ENCODE measurements at regions not wholly inside any gene's neighbourhood (a gene's known extent, or its start where the extent isn't known, plus 50 kb on each side); places are given as distances from the start of the nearest gene placed in this dataset.

GRCh38 chr5:62684310-62684709, 105.7 kb downstream of the LRRC70 start:
- no peak for DNase-seq
- TF ChIP-seq POLR2A (IDR thresholded peaks at IDR 0.05; ENCODE audit: low read length) = no peak
- TF ChIP-seq GATA1 (IDR thresholded peaks at IDR 0.05; ENCODE audit: low read depth, low read length) = no peak

GRCh38 chr5:62682059-62682458, 103.4 kb downstream of the LRRC70 start:
- no peak for DNase-seq
- no peak for TF ChIP-seq POLR2A (IDR thresholded peaks at IDR 0.05; ENCODE audit: low read length)
- TF ChIP-seq GATA1 (IDR thresholded peaks at IDR 0.05; ENCODE audit: low read depth, low read length) = no peak

- TF ChIP-seq GATA1 (IDR thresholded peaks at IDR 0.05; ENCODE audit: low read depth, low read length) = no peak
- TF ChIP-seq POLR2A (IDR thresholded peaks at IDR 0.05; ENCODE audit: low read length) = no peak
Measured at GRCh38 chr5:62681117-62681850, 102.7 kb downstream of the LRRC70 start.

GRCh38 chr5:62680121-62680520, 101.5 kb downstream of the LRRC70 start:
- DNase-seq = no peak
- TF ChIP-seq POLR2A (IDR thresholded peaks at IDR 0.05; ENCODE audit: low read length) (no peak), GATA1 (IDR thresholded peaks at IDR 0.05; ENCODE audit: low read depth, low read length) (no peak)

More at GRCh38 chr5:62681117-62681850, 102.7 kb downstream of the LRRC70 start:
- no peak for DNase-seq
